Prostate gland (tissue), 1 donor: ENCODE measurements at regions not wholly inside any gene's neighbourhood (a gene's known extent, or its start where the extent isn't known, plus 50 kb on each side); places are given as distances from the start of the nearest gene placed in this dataset.
"Not testable (repeated sequence)": the region's sequence is repeated elsewhere in the genome, so short reads cannot be mapped to it uniquely, and the experiment has no call there.

Experiments
- POLR2A ChIP-seq: fragments of 450-650 bp; IDR thresholded peaks from one replicate; pipeline ENCODE4 v1.6.1; 2016; ENCODE audit warnings: antibody characterized with exemption, mild to moderate bottlenecking
- POLR2AphosphoS5 ChIP-seq: sonication (generic); formaldehyde crosslinking; IDR thresholded peaks from one replicate; pipeline ENCODE4 v1.6.1; 2017; ENCODE audit warnings: antibody characterized with exemption

DNA sequence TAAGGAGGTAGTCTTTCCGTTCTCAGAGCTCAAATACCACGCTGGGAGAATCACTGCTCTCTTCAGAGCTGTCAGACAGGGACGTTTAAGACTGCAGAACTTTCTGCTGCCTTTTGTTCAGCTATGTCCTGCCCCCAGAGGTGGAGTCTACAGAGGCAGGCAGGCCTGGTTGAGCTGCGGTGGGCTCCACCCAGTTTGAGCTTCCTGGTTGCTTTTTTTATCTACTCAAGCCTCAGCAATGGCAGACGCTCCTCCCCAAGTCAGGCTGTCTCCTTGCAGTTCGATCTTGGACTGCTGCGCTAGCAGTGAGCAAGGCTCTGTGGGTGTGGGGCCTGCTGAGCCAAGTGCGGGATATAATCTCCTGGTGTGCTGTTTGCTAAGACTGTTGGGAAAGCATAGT is 109.1 kb upstream of the ZNF827 start:
- not testable (repeated sequence) for TF ChIP-seq POLR2A, POLR2AphosphoS5
